Lower leg skin (tissue), 4 donors: ENCODE measurements at regions not wholly inside any gene's neighbourhood (a gene's known extent, or its start where the extent isn't known, plus 50 kb on each side); places are given as distances from the start of the nearest gene placed in this dataset.
"Not testable (repeated sequence)": the region's sequence is repeated elsewhere in the genome, so short reads cannot be mapped to it uniquely, and the experiment has no call there.

ENCODE experiments used
- DNase-seq, 2 donors: peaks; one replicate each; pipeline ENCODE4 v3.0.0-alpha.2; 2019; ENCODE audit warnings: low spot score in 2 of 2
- H3K4me3 ChIP-seq: fragments of 200-600 bp; sonication (generic); 2 replicates; pipeline ENCODE4 v1.5.1; 2017; ENCODE audit warnings: mild to moderate bottlenecking, low read depth; ENCODE audit not compliant: poor library complexity, severe bottlenecking
- POLR2A ChIP-seq, 2 donors: fragments of 450-650 bp; IDR thresholded peaks; one replicate each; pipeline ENCODE4 v1.6.1; 2016 to 2017; ENCODE audit warnings: antibody characterized with exemption in 2 of 2, mild to moderate bottlenecking in 1 of 2, moderate library complexity in 1 of 2
- WGBS, 2 donors: methylation state at CpG; one replicate each; pipeline ENCODE4 v1.1.5; 2018; 5-methylcytosine and 5-hydroxymethylcytosine counted together
- intact Hi-C: fragments of 100-400 bp; cut with DNase I; formaldehyde crosslinking; loops from one replicate; pipeline ENCODE4 v1.15.0; 2023; ENCODE audit warnings: low total_unique reads
- TF ChIP-seq, protein P1 (sequence below), 3 donors: fragments of 450-650 bp; IDR thresholded peaks; one replicate each; pipeline ENCODE4 v1.5.1; 2016; ENCODE audit warnings: antibody characterized with exemption in 3 of 3, mild to moderate bottlenecking in 3 of 3, moderate library complexity in 2 of 3

DNA sequence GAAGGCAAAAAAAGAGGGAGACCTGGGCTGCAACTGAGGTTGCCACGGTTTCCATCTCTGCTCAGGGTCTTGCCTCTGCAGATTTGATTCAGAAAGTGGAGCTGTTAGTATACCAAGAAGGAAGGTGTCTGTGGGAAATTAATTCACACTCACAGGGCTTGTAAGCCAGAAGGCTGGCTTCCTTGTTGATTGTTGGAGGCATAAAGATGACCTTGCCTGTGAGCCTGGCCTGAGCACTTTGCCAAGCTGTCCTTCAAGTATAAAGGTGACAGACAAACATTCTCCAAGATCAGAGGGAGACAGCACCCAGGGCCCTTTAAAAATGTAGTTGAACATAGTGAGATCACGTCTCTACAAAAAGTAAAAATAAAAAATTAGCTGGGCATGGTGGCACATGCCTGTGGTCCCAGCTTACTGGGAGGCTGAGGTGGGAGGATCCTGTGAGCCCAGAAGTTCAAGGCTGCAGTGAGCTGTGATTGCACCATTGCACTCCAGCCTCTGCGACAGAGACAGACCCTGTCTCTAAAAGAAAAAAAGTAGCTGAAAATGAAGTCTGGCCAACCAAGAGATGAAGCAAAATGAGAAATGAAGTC lies 91.2 kb upstream of the UXS1 start:
- TF ChIP-seq, protein P1, sequence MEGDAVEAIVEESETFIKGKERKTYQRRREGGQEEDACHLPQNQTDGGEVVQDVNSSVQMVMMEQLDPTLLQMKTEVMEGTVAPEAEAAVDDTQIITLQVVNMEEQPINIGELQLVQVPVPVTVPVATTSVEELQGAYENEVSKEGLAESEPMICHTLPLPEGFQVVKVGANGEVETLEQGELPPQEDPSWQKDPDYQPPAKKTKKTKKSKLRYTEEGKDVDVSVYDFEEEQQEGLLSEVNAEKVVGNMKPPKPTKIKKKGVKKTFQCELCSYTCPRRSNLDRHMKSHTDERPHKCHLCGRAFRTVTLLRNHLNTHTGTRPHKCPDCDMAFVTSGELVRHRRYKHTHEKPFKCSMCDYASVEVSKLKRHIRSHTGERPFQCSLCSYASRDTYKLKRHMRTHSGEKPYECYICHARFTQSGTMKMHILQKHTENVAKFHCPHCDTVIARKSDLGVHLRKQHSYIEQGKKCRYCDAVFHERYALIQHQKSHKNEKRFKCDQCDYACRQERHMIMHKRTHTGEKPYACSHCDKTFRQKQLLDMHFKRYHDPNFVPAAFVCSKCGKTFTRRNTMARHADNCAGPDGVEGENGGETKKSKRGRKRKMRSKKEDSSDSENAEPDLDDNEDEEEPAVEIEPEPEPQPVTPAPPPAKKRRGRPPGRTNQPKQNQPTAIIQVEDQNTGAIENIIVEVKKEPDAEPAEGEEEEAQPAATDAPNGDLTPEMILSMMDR (IDR thresholded peaks at IDR 0.05): no peak
- no peak for TF ChIP-seq POLR2A (IDR thresholded peaks at IDR 0.05)
- DNase-seq: no peak
- intact Hi-C loops: no loop called here
- H3K4me3 ChIP-seq: no peak overlapping the region
- 75 to 84% methylated on average over 3 of the region's 3 CpGs for WGBS, 2 donors

DNA sequence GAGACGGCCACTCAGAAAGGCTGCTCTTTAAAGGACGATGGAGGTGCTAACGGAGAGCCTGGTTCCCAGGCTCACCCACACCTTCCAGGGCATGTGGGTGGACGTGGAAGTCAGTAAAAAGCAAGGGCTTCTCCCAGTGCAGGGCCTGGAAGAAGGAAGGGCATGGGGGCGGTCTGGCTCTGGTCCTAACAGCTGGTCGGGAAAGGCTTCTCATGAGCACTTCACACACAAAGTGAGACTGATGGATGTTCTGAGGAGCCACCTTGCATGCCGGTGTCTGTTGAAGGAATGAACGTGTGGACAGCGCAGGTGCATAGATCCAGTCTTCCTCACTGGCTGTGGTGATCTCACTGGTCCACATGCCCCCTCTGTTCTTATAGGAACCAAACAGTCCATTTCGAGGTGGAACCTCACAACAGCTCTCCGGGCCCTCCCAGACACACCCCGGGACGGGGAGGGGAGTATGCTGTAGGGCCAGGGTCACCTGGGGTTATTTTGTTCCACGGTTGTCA lies 90.6 kb upstream of the UXS1 start:
- no peak for TF ChIP-seq POLR2A (IDR thresholded peaks at IDR 0.05)
- TF ChIP-seq, protein P1 (IDR thresholded peaks at IDR 0.05): no peak
- 84 to 89% methylated on average over 14 of the region's 14 CpGs for WGBS, 2 donors
- DNase-seq: no peak
- intact Hi-C loops: no loop called here
- H3K4me3 ChIP-seq: no peak overlapping the region

DNA sequence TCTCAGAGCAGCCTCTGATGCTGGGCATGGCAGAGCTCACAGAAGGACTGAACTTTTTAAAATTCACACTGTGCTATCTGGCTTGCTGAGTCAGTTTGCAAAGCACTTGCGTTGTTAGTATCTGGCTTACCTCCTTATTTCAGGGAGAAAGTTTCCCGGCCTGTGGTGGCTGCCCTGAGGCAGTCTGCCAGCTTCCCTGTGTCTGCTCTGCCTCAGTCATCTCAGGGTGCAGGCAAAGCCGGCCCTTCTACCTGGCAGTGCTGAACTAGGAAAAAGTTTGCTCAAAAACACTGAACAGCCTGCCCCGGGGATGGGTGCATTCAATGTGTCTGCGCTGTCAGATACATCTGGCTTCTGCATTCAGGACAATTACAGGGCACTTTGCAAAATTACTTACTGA lies 90.2 kb upstream of the UXS1 start:
- intact Hi-C loops: no loop called here
- no peak for DNase-seq
- TF ChIP-seq, protein P1 (IDR thresholded peaks at IDR 0.05): no peak
- TF ChIP-seq POLR2A (IDR thresholded peaks at IDR 0.05): no peak
- H3K4me3 ChIP-seq: no peak overlapping the region
- WGBS, 2 donors: 63 to 74% methylated on average over 5 of the region's 5 CpGs

DNA sequence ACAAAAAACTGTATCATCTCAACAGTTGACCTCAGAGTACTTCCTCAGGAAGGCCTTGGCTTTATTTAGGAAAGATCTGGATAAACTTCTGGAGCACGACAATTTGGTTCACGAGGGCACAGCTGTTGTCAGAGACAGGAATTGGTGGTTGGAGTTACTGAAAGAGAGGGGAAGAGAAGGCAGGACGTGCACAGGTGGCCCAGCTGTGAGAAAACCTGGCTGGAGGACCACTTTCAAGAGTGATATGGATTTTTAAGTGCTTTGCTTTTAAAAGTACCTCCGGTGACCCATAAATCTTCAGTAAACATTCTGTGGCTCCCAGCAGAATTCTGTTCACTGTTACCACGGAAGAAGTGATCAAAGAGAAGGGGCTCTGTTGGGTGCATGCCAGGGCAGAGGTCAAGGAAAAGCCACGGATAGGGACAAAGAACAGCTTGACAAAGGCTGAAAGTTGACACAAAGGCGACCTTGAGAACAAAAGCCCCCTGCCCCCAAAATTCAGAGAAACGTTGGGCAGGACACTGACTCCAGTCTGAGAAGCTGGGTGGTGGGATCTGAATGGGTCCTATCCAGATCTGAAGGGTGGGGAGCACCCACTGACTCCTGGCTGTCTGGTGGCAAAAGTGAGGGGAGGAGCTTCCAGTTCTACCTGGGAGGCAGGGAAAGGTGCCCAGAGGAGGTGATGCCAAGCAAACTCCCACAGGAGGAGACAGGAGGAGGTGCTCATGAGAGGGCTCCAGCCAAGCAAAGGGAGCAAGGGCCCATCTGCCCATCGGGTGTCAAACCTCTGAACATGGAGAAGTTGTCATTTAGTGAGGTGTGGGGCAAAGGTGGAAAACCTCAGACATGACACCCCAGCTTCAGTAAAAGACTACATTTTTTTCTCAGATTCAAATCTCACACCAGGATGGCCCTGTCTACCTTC lies 89.4 kb upstream of the UXS1 start:
- not testable (repeated sequence) for DNase-seq

DNA sequence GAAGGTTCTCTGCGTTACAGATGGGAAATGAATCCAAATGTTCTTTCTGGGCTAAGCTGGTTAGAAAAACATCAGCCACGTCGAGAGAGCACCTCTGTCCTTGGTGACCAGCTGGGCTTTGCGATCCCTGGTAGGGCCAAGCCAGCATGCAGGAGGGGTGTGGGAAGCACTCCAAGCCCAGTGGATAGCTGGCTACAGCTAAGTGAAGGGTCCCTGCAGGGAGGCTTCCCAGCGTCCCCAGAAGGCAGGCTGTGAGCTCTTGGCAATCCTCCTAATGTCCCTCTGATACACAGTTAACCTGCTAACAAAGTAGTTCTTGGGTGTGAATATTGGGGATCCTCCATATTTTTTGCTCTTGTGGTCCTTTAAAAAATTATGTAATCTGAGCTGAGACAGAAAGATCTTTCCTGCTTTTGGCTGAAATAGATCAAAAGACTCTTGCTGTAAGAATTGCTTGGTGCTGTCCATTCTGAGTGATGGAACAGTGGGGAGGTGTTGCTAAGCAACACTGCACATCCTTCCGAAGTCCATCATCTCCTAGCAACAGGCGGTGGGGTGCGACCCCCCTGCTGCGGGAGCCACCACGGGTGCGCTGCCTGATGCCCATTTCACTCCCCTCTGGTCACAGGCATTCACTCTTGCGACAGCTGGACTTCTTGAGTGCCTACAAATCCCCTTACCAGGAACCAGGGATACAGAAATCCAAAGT lies 88.5 kb upstream of the UXS1 start:
- no peak overlapping the region for H3K4me3 ChIP-seq
- TF ChIP-seq POLR2A (IDR thresholded peaks at IDR 0.05): no peak
- TF ChIP-seq, protein P1 (IDR thresholded peaks at IDR 0.05): no peak
- DNase-seq: no peak
- 83 to 88% methylated on average over 11 to 12 of the region's 12 CpGs for WGBS, 2 donors
- intact Hi-C loops: no loop called here

More for the DNA sequence above, 89.4 kb upstream of the UXS1 start:
- intact Hi-C loops, H3K4me3 ChIP-seq: not testable (repeated sequence)
- WGBS, 2 donors: 58 to 59% methylated on average over 9 of the region's 9 CpGs

DNA sequence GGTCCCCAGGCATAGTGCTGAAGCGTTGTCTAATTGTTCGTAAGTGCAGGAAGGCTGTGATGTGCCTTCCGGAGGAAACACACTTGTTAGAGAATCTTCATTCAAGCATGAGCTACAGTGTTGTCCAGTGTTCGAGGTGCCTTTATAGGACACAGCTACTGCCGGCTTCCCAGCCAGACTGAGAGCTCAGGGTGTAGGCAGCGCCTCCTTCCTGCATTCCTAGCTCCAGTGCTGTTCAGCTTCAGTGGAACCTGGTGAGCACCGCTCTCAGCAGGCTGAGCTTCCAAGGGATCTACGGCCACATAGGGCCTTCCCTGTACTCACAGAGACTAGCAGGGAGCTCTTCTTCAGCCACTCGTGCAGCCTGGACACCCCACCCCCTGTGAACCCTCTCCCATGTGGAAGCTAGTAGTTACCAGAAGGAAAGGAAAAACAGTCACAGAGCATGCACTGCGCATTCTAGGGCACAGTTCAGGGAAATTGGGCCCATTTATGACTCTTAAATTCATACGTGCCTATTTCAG lies 87.9 kb upstream of the UXS1 start:
- DNase-seq, H3K4me3 ChIP-seq, intact Hi-C loops: not testable (repeated sequence)
- 81 to 83% methylated on average over 9 to 11 of the region's 11 CpGs for WGBS, 2 donors
